NB4 (cell line): ENCODE measurements at regions not wholly inside any gene's neighbourhood (a gene's known extent, or its start where the extent isn't known, plus 50 kb on each side); places are given as distances from the start of the nearest gene placed in this dataset.

ENCODE experiments used
- DNase-seq: peaks from one replicate; pipeline ENCODE4 v3.0.0; 2010; ENCODE audit warnings: low read depth
- H3K4me3 ChIP-seq: one replicate; pipeline ENCODE4 v1.5.1; 2011; ENCODE audit warnings: mild to moderate bottlenecking, low read depth, low read length, moderate library complexity
- MYC ChIP-seq: IDR thresholded peaks from 2 replicates; pipeline ENCODE4 v1.6.1; 2011; ENCODE audit warnings: low read depth, low read length
- POLR2A ChIP-seq: IDR thresholded peaks from 2 replicates; pipeline ENCODE4 v1.6.1; 2011; ENCODE audit warnings: mild to moderate bottlenecking; ENCODE audit not compliant: insufficient read length; ENCODE audit errors: extremely low read depth
- TF ChIP-seq, protein P1 (sequence below): IDR thresholded peaks from 2 replicates; pipeline ENCODE4 v1.6.1; 2011; ENCODE audit warnings: low read depth, low read length
- TF ChIP-seq, protein P2 (sequence below): IDR thresholded peaks from one replicate; pipeline ENCODE4 v1.5.1; 2012; ENCODE audit warnings: low read depth, low read length

DNA sequence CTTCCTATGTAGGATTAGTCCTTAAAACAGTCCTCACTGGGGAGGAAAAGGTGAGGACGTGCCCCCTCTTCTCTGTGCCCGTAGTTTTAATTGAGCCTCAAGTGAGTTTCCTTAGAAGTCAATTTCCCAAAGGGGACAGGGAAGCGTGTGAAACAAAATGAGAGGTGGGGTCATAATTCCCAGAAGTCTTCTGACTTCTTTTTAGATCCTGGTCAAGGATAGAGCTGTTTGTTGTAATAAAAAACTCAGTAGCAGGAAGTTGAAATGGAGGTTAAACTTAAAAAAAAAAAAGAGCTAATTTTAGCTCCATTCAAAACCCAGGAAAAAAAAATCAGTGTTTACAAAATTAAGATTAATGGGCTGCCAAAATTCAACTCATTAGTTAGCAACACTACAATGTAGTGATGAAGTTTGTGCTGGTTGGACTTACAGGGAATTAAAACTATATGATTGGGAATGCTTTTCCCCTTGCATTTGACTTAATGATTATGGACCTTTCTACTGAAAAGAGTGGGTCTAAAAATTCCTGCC is 158.3 kb upstream of the MEF2C start:
- H3K4me3 ChIP-seq = no peak overlapping the region
- TF ChIP-seq, protein P1, sequence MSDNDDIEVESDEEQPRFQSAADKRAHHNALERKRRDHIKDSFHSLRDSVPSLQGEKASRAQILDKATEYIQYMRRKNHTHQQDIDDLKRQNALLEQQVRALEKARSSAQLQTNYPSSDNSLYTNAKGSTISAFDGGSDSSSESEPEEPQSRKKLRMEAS = no peak
- TF ChIP-seq MYC = no peak
- no peak for TF ChIP-seq POLR2A
- TF ChIP-seq, protein P2, sequence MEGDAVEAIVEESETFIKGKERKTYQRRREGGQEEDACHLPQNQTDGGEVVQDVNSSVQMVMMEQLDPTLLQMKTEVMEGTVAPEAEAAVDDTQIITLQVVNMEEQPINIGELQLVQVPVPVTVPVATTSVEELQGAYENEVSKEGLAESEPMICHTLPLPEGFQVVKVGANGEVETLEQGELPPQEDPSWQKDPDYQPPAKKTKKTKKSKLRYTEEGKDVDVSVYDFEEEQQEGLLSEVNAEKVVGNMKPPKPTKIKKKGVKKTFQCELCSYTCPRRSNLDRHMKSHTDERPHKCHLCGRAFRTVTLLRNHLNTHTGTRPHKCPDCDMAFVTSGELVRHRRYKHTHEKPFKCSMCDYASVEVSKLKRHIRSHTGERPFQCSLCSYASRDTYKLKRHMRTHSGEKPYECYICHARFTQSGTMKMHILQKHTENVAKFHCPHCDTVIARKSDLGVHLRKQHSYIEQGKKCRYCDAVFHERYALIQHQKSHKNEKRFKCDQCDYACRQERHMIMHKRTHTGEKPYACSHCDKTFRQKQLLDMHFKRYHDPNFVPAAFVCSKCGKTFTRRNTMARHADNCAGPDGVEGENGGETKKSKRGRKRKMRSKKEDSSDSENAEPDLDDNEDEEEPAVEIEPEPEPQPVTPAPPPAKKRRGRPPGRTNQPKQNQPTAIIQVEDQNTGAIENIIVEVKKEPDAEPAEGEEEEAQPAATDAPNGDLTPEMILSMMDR = no peak
- DNase-seq = no peak

DNA sequence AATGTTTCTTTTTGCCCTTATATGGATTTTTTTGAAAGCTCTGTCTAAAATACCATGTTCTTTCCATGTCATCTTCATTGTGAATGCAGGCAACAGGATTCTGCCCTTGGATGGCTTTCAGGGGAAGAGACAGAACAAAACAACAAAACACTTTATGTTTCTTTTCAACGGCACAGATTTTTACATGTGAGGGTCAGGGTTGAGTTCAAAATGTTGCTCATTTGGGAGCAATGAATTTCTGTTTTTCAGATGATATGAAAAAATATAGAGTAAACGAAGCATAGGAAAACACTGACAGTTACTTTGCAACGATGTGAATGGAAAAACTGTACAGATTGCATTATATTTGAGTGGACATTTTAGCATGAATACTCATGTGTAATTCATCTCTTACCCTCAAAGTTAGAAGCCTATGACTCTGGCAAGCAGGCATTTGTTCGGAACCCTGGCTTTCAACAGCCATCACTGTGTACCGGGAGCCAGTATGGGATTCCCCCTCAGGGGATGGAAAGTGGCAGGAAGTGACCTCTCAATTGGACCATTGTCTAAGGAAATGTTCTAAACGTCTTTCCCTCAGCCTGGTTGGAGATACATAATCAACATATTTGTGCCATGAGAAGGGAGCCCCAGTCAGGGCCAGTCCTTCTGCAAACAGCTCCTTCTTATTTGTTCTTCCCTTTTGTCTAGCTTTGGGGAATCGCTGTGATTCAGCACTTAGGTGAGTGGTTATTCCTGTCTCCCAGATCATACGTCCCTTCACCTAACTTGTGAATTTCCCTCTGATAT is 153.9 kb upstream of the MEF2C start:
- TF ChIP-seq, protein P2 = no peak
- TF ChIP-seq, protein P1 = no peak
- TF ChIP-seq POLR2A (no peak), MYC (no peak)
- DNase-seq = no peak
- H3K4me3 ChIP-seq = no peak overlapping the region

DNA sequence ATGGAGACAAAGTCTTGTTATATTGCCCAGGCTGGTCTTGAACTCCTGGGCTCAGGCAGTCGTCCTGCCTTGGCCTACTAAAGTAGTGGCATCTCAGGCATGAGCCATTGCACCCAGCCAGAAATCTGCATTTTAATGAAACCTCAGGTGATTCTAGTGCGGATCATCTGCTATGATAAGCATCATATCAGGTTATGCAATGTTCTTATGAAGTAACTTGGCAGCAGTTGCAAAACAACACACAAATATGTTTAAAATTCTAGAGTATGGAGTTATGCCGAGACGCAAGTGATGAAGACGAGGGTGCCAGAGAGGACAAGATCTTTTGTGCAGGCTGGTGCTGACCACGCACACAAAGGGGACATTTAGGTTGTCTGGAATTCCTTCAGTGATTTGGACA is 153.2 kb upstream of the MEF2C start:
- H3K4me3 ChIP-seq = no peak overlapping the region
- TF ChIP-seq MYC = no peak
- TF ChIP-seq, protein P2 = no peak
- TF ChIP-seq POLR2A = no peak
- TF ChIP-seq, protein P1 = no peak
- DNase-seq = no peak

DNA sequence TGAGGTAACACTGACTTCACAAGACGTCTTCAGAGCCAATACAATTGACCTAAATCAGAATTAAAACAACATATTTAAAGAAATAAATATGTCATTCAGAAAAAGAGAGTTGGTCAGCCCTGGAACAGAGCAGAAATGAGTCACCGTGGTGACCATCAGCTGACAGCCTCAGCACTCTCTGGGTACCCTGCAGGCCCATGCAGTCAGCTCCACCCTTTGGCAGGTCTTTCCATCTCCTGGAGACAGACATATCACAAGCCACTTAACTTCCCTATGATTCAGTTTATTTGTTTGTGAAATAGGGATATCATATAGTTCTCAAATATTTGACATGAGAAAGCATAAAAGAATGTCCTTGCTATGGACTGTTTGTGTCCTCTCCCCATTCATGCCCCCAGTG is 151.6 kb upstream of the MEF2C start:
- TF ChIP-seq, protein P2 = no peak
- TF ChIP-seq, protein P1 = no peak
- TF ChIP-seq POLR2A (no peak), MYC (no peak)
- no peak for DNase-seq
- H3K4me3 ChIP-seq = no peak overlapping the region

DNA sequence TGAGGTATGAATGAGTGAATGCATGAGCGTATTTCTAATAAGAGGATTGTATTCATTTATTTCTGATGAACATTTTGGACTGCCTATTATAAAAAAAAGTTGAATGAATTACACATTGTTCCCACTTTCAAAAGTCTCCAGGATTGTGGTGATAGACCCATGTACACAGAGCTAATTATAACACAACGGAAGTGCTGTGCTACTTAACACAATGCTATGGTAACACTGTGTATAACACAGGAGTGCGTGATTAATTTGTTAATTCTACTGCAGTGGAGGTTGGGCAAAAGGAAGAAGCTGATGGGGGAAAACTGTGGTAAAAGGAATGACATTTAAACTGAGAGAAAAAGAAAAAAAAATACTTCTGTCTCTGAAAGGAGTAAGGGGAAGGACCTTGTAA is 147.8 kb upstream of the MEF2C start:
- TF ChIP-seq MYC (no peak), POLR2A (no peak)
- TF ChIP-seq, protein P1 = no peak
- TF ChIP-seq, protein P2 = no peak
- no peak overlapping the region for H3K4me3 ChIP-seq
- no peak for DNase-seq
